Activated CD4-positive, alpha-beta T cell treated with anti-CD3 and anti-CD28 coated beads, Interleukin-2, amount 10 ng/mL, durations not matched to agents 24 days and 14 days (primary cell): ENCODE measurements at regions not wholly inside any gene's neighbourhood (a gene's known extent, or its start where the extent isn't known, plus 50 kb on each side); places are given as distances from the start of the nearest gene placed in this dataset.
"Not testable (repeated sequence)": the region's sequence is repeated elsewhere in the genome, so short reads cannot be mapped to it uniquely, and the experiment has no call there.

ENCODE experiments used
- DNase-seq: peaks from one replicate; pipeline ENCODE4 v3.0.0; 2022
- H3K27ac Mint-ChIP-seq: one replicate; pipeline ENCODE4 v1.8.0; 2022; ENCODE audit warnings: mild to moderate bottlenecking, mixed read lengths
- H3K27me3 Mint-ChIP-seq: one replicate; pipeline ENCODE4 v1.8.0; 2022; ENCODE audit warnings: mixed read lengths
- H3K36me3 Mint-ChIP-seq: one replicate; pipeline ENCODE4 v1.8.0; 2022; ENCODE audit warnings: low read depth, mild to moderate bottlenecking, mixed read lengths
- H3K4me1 Mint-ChIP-seq: one replicate; pipeline ENCODE4 v1.8.0; 2021; ENCODE audit warnings: mixed read lengths
- H3K4me3 Mint-ChIP-seq: one replicate; pipeline ENCODE4 v1.8.0; 2022; ENCODE audit warnings: mild to moderate bottlenecking, moderate library complexity, mixed read lengths
- H3K9me3 Mint-ChIP-seq: one replicate; pipeline ENCODE4 v1.8.0; 2021; ENCODE audit warnings: mixed read lengths
- intact Hi-C: fragments of 100-400 bp; cut with micrococcal nuclease; formaldehyde crosslinking; loops from one replicate; pipeline ENCODE4 v1.15.1; 2023

- DNase-seq, result no peak
- Mint-ChIP-seq H3K27me3 (no peaks in the 10 kb centered on the region), H3K4me1 (no peaks in the 10 kb centered on the region), H3K9me3 (no peaks in the 10 kb centered on the region), H3K4me3 (no peak overlapping the region), H3K36me3 (no peaks in the 10 kb centered on the region), H3K27ac (no peak overlapping the region)
- intact Hi-C loops, result no loop called here
Observed at GRCh38 chr14:48107646-48108045, 432.2 kb upstream of the MDGA2 start.

DNA sequence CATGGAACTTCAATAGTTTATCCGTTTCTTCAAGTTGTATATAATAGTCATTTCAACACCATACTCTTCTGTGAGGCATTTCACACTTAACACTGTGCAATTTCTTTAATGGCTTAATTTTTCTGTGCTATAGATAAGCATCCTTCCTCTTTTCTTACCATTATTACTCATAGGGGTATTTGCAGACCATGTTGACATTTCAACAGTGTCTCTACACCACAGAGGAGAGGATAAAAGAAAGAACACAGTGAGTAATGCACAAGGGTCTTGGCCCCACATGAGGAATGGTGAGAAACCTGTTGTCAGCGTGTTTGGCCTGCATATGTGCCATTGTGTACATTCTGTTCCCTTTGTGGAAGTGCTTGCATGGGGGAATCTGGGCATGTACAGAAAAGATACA, 421.5 kb upstream of the MDGA2 start:
- no peak for DNase-seq
- no peaks in the 10 kb centered on the region for H3K27me3 Mint-ChIP-seq
- H3K4me3 Mint-ChIP-seq, result no peak overlapping the region
- intact Hi-C loops, result no loop called here
- peaks cover 16% of the 10 kb centered on the region for H3K9me3 Mint-ChIP-seq
- no peaks in the 10 kb centered on the region for H3K36me3 Mint-ChIP-seq
- no peaks in the 10 kb centered on the region for H3K4me1 Mint-ChIP-seq
- no peak overlapping the region for H3K27ac Mint-ChIP-seq

- Mint-ChIP-seq H3K27ac (no peak overlapping the region), H3K36me3 (no peaks in the 10 kb centered on the region), H3K4me3 (no peak overlapping the region), H3K4me1 (no peaks in the 10 kb centered on the region), H3K27me3 (no peaks in the 10 kb centered on the region), H3K9me3 (peaks cover 6% of the 10 kb centered on the region)
- intact Hi-C loops, result no loop called here
- DNase-seq, result no peak
Observed at GRCh38 chr14:48086516-48086915, 411.1 kb upstream of the MDGA2 start.

DNA sequence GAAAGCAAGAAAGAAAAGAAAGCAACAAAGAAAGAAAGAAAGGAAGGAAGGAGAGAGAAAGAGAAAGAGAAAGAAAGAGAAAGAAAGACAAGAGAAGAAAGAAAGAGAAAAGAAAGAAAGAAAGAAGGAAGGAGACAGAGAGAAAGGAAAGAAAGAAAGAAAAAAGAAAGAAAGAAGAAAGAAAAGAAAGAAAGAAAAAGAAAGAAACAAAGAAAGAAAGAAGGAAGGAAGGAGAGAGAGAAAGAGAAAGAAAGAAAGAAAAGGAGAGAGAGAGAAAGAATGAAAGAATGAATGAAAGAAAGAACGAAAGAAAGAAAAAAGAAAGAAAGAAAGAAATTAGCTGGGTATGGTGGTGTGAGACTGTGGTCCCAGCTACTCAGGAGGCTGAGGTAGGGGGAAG, 400.1 kb upstream of the MDGA2 start:
- Mint-ChIP-seq H3K9me3 (peaks cover 6% of the 10 kb centered on the region), H3K36me3 (no peaks in the 10 kb centered on the region), H3K4me1 (no peaks in the 10 kb centered on the region), H3K4me3 (no peak overlapping the region), H3K27me3 (no peaks in the 10 kb centered on the region), H3K27ac (no peak overlapping the region)
- intact Hi-C loops, result no loop called here
- DNase-seq, result no peak

- Mint-ChIP-seq H3K9me3 (peaks cover 7% of the 10 kb centered on the region), H3K36me3 (no peaks in the 10 kb centered on the region), H3K27me3 (no peaks in the 10 kb centered on the region), H3K4me3 (no peak overlapping the region), H3K4me1 (no peaks in the 10 kb centered on the region), H3K27ac (no peak overlapping the region)
- DNase-seq, result no peak
- intact Hi-C loops, result no loop called here
Observed at GRCh38 chr14:48052973-48053372, 377.6 kb upstream of the MDGA2 start.

- Mint-ChIP-seq H3K4me3 (no peak overlapping the region), H3K9me3 (peaks cover 22% of the 10 kb centered on the region), H3K4me1 (no peaks in the 10 kb centered on the region), H3K27me3 (no peaks in the 10 kb centered on the region), H3K27ac (no peak overlapping the region), H3K36me3 (no peaks in the 10 kb centered on the region)
- intact Hi-C loops, result no loop called here
- no peak for DNase-seq
Observed at GRCh38 chr14:48035836-48036235, 360.4 kb upstream of the MDGA2 start.

GRCh38 chr14:48027115-48027514, 351.7 kb upstream of the MDGA2 start:
- no peak overlapping the region for H3K4me3 Mint-ChIP-seq
- no peaks in the 10 kb centered on the region for H3K4me1 Mint-ChIP-seq
- DNase-seq, result no peak
- intact Hi-C loops, result no loop called here
- no peaks in the 10 kb centered on the region for H3K36me3 Mint-ChIP-seq
- H3K27ac Mint-ChIP-seq, result no peak overlapping the region
- H3K27me3 Mint-ChIP-seq, result no peaks in the 10 kb centered on the region
- H3K9me3 Mint-ChIP-seq, result no peaks in the 10 kb centered on the region

DNA sequence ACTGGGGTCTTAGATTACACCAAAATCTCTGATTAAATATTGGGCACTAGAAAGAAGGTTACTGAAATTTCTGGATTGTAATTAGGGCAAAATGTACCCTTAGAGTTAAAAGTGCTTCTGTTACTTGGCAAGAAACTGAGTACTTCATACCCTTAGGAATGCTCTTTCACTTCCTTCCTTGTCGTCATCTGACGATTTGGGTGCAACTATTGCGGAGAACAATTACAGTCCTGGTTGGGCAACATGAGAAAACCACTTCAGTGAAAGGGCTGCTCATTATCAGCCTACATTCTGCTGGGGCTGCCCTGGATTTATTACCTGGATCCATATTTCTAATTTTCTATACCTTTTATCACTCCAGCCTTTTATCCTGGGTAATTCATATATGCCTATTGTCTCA, 348.5 kb upstream of the MDGA2 start:
- no peaks in the 10 kb centered on the region for H3K4me1 Mint-ChIP-seq
- H3K27me3 Mint-ChIP-seq, result no peaks in the 10 kb centered on the region
- H3K4me3 Mint-ChIP-seq, result no peak overlapping the region
- H3K9me3 Mint-ChIP-seq, result no peaks in the 10 kb centered on the region
- DNase-seq, result no peak
- H3K36me3 Mint-ChIP-seq, result no peaks in the 10 kb centered on the region
- intact Hi-C loops, result no loop called here
- no peak overlapping the region for H3K27ac Mint-ChIP-seq

DNA sequence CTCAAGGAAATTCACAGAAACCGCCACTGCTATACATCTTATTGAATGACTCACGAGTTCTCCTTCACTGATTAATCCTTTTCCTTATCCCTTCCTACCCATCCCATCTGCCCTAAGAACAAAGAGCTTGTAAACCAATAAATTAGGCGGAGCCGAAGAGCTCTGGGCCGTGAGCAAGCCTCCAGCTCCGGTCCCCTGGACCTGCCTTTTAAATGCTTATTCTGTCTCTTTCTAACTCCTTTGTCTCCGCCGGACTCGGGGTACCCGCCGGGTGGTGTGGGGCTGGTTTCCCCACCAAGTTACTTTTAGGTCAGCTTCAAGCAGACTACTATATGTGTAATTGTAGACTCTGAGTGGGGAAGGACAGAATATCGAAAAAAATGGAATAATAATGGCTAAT, 336.1 kb upstream of the MDGA2 start:
- H3K9me3 Mint-ChIP-seq, H3K27ac Mint-ChIP-seq, H3K27me3 Mint-ChIP-seq, H3K4me1 Mint-ChIP-seq, H3K4me3 Mint-ChIP-seq, DNase-seq, intact Hi-C loops, H3K36me3 Mint-ChIP-seq: not testable (repeated sequence)

DNA sequence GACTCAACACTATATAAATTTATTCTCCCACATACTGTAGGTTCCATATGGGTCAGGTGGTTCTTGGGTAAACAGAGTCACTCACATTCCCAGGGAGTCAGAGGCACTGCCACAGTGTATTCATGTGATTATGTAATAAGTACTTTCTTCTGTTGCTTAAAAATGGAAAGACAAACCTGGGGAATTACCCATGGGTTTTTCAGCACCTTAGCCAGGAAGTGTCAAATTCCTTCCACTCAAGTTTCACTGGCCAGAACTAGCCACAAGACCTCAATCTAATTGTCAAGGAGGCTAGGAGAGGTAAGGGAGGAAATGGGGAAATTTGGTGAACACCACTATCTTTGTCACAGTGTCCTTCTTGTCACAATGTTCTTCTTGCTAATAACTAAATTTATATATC, 333.2 kb upstream of the MDGA2 start:
- H3K27ac Mint-ChIP-seq, result no peak overlapping the region
- intact Hi-C loops, result no loop called here
- no peaks in the 10 kb centered on the region for H3K9me3 Mint-ChIP-seq
- H3K27me3 Mint-ChIP-seq, result no peaks in the 10 kb centered on the region
- no peak for DNase-seq
- no peaks in the 10 kb centered on the region for H3K4me1 Mint-ChIP-seq
- no peaks in the 10 kb centered on the region for H3K36me3 Mint-ChIP-seq
- H3K4me3 Mint-ChIP-seq, result no peak overlapping the region

DNA sequence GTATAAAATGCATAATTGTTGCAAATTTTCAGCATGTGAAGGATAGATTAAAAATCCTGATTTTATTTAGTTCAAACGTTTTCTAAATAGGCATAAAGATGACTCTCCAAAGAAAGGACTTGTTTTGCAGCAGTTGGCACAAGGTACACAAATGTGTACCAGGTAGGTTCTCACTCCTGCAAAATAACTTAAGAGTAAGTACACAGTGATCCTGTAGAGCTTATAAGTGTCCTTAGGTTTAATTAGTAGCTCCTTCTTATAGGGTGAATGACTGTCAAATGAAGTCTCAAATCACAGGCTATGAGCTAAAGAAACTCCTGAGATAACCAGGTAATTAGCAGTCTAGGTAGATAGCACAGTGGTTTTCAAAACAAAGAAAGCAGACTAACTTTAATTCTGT, 330.6 kb upstream of the MDGA2 start:
- Mint-ChIP-seq H3K36me3 (no peaks in the 10 kb centered on the region), H3K27ac (no peak overlapping the region), H3K4me1 (no peaks in the 10 kb centered on the region), H3K27me3 (no peaks in the 10 kb centered on the region), H3K9me3 (no peaks in the 10 kb centered on the region), H3K4me3 (no peak overlapping the region)
- intact Hi-C loops, result no loop called here
- DNase-seq, result no peak

DNA sequence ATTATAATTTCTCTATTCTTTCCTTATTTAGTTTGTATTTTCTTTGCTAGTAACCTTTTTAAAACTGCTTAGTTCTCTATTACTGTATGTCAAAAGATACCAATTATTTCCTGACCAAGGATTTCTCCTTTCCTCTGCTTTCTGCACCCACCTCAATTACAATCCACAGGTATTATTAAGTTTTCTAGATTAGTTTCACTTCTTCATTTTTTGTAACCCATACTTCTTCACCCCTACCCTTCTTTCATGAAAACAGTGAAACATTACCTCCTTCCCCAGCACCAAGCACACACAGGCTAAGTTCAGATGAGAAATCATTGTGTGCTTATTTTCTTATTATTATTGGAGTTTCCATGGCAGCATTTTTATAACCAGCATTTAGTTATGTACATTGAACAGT, 318.5 kb upstream of the MDGA2 start:
- H3K9me3 Mint-ChIP-seq, result no peaks in the 10 kb centered on the region
- no peaks in the 10 kb centered on the region for H3K27me3 Mint-ChIP-seq
- intact Hi-C loops, result no loop called here
- no peak for DNase-seq
- H3K36me3 Mint-ChIP-seq, result no peaks in the 10 kb centered on the region
- no peaks in the 10 kb centered on the region for H3K4me1 Mint-ChIP-seq
- H3K27ac Mint-ChIP-seq, result no peak overlapping the region
- no peak overlapping the region for H3K4me3 Mint-ChIP-seq

- DNase-seq, result no peak
- no peak overlapping the region for H3K27ac Mint-ChIP-seq
- intact Hi-C loops, result no loop called here
- H3K4me3 Mint-ChIP-seq, result no peak overlapping the region
- no peaks in the 10 kb centered on the region for H3K4me1 Mint-ChIP-seq
- H3K9me3 Mint-ChIP-seq, result no peaks in the 10 kb centered on the region
- H3K27me3 Mint-ChIP-seq, result no peaks in the 10 kb centered on the region
- no peaks in the 10 kb centered on the region for H3K36me3 Mint-ChIP-seq
Observed at GRCh38 chr14:47988175-47988574, 312.8 kb upstream of the MDGA2 start.

GRCh38 chr14:47978871-47979270, 303.5 kb upstream of the MDGA2 start:
- Mint-ChIP-seq H3K9me3 (no peaks in the 10 kb centered on the region), H3K4me3 (no peak overlapping the region), H3K27me3 (no peaks in the 10 kb centered on the region), H3K27ac (no peak overlapping the region), H3K4me1 (no peaks in the 10 kb centered on the region), H3K36me3 (no peaks in the 10 kb centered on the region)
- intact Hi-C loops, result no loop called here
- no peak for DNase-seq

DNA sequence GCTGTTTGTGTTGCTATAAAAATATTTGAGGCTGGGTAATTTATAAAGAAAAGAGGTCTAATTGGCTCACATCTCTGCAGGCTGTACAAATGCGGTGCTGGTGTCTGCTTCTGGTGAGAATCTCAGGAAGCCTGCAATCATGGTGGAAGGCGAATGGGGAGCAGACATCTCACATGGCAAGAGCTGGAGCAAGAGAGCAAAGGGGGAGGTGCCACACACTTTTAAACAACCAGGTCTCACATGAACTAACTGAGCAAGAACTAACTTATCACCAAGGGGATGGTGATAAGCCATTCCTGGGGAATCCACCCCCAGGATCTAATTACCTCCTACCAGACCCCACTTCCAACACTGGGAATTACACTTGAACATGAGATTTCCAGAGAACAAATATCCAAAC, 300.7 kb upstream of the MDGA2 start:
- DNase-seq, result no peak
- no peak overlapping the region for H3K27ac Mint-ChIP-seq
- no peaks in the 10 kb centered on the region for H3K27me3 Mint-ChIP-seq
- intact Hi-C loops, result no loop called here
- no peaks in the 10 kb centered on the region for H3K36me3 Mint-ChIP-seq
- no peak overlapping the region for H3K4me3 Mint-ChIP-seq
- H3K4me1 Mint-ChIP-seq, result no peaks in the 10 kb centered on the region
- H3K9me3 Mint-ChIP-seq, result no peaks in the 10 kb centered on the region
